Kidney (tissue), 13 donors: ENCODE measurements at regions not wholly inside any gene's neighbourhood (a gene's known extent, or its start where the extent isn't known, plus 50 kb on each side); places are given as distances from the start of the nearest gene placed in this dataset.

Experiments used
- DNase-seq, 5 donors: peaks; one replicate each; pipeline ENCODE4 v3.0.0-alpha.2; 2013 to 2020
- FAIRE-seq: peaks from 2 replicates; lab custom pipeline; 2012; peaks lifted over from hg19 to GRCh38; lab: Jason Lieb, UNC
- H3K27ac ChIP-seq, 2 donors: one replicate each; pipeline ENCODE4 v1.7.0; 2013; ENCODE audit warnings: low read depth in 2 of 2, low read length in 2 of 2, inconsistent platforms in 1 of 2
- H3K27me3 ChIP-seq: one replicate; pipeline ENCODE4 v1.7.1; 2013; ENCODE audit warnings: low read length, inconsistent platforms; ENCODE audit not compliant: control insufficient read depth, insufficient read depth
- H3K36me3 ChIP-seq, 3 donors: one replicate each; pipeline versions ENCODE4 v1.7.0 to v1.7.1; 2013; ENCODE audit warnings: low read length in 3 of 3, control low read depth in 1 of 3, inconsistent platforms in 1 of 3; ENCODE audit not compliant: insufficient read depth in 3 of 3, control insufficient read depth in 2 of 3
- H3K4me1 ChIP-seq, 3 donors: one replicate each; pipeline versions ENCODE4 v1.7.0 to v1.7.1; 2013; ENCODE audit warnings: low read length in 3 of 3, inconsistent platforms in 1 of 3, low read depth in 1 of 3; ENCODE audit not compliant: control insufficient read depth in 2 of 3, insufficient read depth in 2 of 3
- H3K4me3 ChIP-seq, 3 donors: one replicate each; pipeline versions ENCODE4 v1.7.0 to v1.8.1; 2013; ENCODE audit warnings: low read length in 3 of 3, control low read depth in 1 of 3, inconsistent platforms in 1 of 3
- H3K9ac ChIP-seq, 3 donors: one replicate each; pipeline versions ENCODE4 v1.7.0 to v1.7.1; 2013; ENCODE audit warnings: low read length in 3 of 3, control low read depth in 1 of 3, inconsistent platforms in 1 of 3
- H3K9me3 ChIP-seq, 3 donors: one replicate each; pipeline versions ENCODE4 v1.7.0 to v1.7.1; 2013; ENCODE audit warnings: low read length in 3 of 3, control low read depth in 1 of 3, inconsistent platforms in 1 of 3; ENCODE audit not compliant: control insufficient read depth in 2 of 3, insufficient read depth in 1 of 3
- intact Hi-C: fragments of 100-400 bp; cut with DNase I; formaldehyde crosslinking; loops from one replicate; pipeline ENCODE4 v1.11.1; 2022
- TF ChIP-seq, protein P1 (sequence below): IDR thresholded peaks from 3 replicates; pipeline ENCODE4 v1.5.1; 2012; ENCODE audit warnings: mild to moderate bottlenecking, moderate library complexity, borderline replicate concordance; ENCODE audit not compliant: insufficient read depth; ENCODE audit errors: extremely low read depth
- donor health status: control.
- donor health status: control.
- donor health status: control.
- donor health status: control.
- donor health status: control.
- donor health status: DM: yes; HTN: yes; CAD: no.
- donor health status: Normal renal cell carcinoma (clear cell type).

DNA sequence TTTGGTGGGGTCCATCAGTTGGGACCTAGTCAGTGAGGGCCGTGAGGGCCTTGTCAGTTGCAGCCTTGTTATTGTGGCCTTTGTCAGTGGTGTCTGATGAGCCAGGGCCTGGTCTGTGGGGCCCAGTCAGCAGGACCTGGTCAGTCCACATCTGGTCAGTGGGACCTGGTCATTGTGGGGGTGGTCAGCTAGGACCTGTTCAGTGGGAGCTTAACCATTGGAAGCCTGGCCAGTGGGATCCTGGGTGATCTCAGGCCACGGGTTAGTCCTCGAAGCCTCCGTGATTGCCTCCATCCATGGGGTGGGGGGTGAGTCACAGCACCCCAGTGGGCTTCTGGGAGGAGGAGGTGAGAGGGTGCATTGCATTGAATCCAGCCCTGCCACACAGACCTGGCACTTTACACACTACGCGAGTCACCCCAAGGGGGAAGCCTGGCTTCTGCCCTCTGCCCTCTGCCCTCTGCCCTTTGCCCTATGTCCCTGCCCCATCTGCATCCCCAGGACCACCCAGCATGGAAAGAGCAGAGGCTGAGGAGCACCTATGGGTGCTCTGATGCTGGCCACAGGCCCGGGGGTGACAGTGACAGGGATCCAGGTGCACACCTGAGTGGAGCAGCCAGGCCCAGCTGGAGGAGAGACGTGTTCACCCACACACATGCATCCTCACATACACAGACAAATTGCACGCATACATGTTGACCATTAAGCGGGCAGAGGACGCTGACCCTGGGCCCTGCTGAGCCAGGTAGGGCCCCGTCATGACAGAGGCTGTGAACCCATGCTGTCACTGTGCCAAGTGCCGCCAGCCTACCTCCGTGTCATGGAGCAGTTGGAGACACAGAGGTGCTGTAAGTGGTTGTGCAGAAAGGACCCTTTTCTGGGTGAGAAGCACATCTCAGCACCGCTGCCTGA, 59.8 kb upstream of the TPM4 start:
- intact Hi-C loops, result no loop called here
- no peaks in the 10 kb centered on the region for H3K36me3 ChIP-seq
- DNase-seq (no peak), FAIRE-seq (no peak)
- no peaks in the 10 kb centered on the region for H3K9me3 ChIP-seq
- no peak overlapping the region for H3K4me3 ChIP-seq
- H3K27me3 ChIP-seq, result no peaks in the 10 kb centered on the region
- TF ChIP-seq, protein P1, sequence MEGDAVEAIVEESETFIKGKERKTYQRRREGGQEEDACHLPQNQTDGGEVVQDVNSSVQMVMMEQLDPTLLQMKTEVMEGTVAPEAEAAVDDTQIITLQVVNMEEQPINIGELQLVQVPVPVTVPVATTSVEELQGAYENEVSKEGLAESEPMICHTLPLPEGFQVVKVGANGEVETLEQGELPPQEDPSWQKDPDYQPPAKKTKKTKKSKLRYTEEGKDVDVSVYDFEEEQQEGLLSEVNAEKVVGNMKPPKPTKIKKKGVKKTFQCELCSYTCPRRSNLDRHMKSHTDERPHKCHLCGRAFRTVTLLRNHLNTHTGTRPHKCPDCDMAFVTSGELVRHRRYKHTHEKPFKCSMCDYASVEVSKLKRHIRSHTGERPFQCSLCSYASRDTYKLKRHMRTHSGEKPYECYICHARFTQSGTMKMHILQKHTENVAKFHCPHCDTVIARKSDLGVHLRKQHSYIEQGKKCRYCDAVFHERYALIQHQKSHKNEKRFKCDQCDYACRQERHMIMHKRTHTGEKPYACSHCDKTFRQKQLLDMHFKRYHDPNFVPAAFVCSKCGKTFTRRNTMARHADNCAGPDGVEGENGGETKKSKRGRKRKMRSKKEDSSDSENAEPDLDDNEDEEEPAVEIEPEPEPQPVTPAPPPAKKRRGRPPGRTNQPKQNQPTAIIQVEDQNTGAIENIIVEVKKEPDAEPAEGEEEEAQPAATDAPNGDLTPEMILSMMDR, result no peak
- no peaks in the 10 kb centered on the region for H3K4me1 ChIP-seq
- no peak overlapping the region for H3K27ac ChIP-seq
- H3K9ac ChIP-seq, result no peak overlapping the region

DNA sequence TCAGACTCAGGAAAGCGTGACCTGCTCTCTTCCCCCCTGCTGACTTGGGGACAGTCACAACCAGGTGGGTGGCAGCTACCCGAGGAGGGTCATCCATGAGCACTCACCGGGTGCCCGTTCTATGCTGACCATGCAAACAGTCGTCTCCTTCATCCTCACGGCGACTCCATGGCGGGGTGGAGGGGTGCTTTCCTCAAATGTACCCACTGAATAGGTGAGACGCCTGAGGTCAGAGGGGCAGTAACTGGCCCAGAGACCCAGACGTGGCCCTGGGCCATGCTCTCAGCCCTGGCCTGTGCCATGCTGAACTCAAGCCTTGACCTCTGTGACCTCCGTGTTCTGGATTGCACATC, 59.2 kb upstream of the TPM4 start:
- intact Hi-C loops, result no loop called here
- H3K36me3 ChIP-seq, result no peaks in the 10 kb centered on the region
- FAIRE-seq (no peak), DNase-seq (peak in 1 of 5 donors; percentile 54)
- no peaks in the 10 kb centered on the region for H3K9me3 ChIP-seq
- TF ChIP-seq, protein P1, result no peak
- H3K27me3 ChIP-seq, result no peaks in the 10 kb centered on the region
- H3K4me1 ChIP-seq, result no peaks in the 10 kb centered on the region
- no peak overlapping the region for H3K4me3 ChIP-seq
- no peak overlapping the region for H3K27ac ChIP-seq
- H3K9ac ChIP-seq, result no peak overlapping the region

DNA sequence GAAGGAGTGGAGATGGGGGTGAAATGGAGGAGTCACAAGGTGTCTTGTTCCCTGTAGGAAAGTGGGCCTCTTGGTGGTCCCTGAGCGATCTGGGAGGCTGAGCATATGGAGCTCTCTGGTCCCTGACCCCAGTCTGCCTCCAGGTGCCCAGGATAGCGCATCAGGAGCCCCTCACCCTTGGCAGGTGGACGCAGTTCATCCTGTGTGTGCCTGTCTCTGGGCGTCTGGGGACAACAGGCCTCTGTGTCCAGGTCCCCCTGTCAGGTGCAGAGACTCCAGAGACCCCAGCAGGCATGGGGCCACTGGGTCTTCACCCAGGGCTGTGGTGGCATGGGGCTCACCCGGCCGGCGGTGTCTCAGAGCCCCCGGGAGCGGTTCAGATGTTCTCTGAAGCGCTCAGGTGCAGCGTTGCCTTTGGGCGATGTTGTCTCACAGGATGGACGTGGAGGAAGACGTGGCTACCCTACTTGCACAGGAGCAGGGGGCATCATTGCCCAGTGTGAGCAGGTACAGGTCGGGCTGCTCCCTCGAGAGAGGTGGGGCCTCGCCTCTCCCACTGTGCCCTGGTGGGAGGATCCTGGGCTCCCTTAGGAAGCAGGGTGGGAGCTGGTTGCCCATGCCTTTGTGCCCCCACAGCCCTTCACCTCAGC, 58.1 kb upstream of the TPM4 start:
- DNase-seq, result peak in 1 of 5 donors; percentile 16
- Histone ChIP-seq H3K9me3 (no peaks in the 10 kb centered on the region), H3K4me1 (no peaks in the 10 kb centered on the region), H3K36me3 (no peaks in the 10 kb centered on the region), H3K27ac (no peak overlapping the region), H3K27me3 (no peaks in the 10 kb centered on the region), H3K9ac (no peak overlapping the region), H3K4me3 (no peak overlapping the region)
- FAIRE-seq, result no peak
- TF ChIP-seq, protein P1, result no peak
- intact Hi-C loops, result no loop called here
